Stimulated activated CD4-positive, alpha-beta T cell treated with anti-CD3 and anti-CD28 coated beads, Interleukin-4, amount 100 ng/mL, for 1 hour (primary cell): ENCODE measurements at regions not wholly inside any gene's neighbourhood (a gene's known extent, or its start where the extent isn't known, plus 50 kb on each side); places are given as distances from the start of the nearest gene placed in this dataset.
"Not testable (repeated sequence)": the region's sequence is repeated elsewhere in the genome, so short reads cannot be mapped to it uniquely, and the experiment has no call there.

Experiments
- DNase-seq: peaks from one replicate; pipeline ENCODE4 v3.0.0-alpha.2; 2020

GRCh38 chr9:65414249-65414648 is 129.2 kb upstream of the FOXD4L5 start:
- DNase-seq = not testable (repeated sequence)

DNA sequence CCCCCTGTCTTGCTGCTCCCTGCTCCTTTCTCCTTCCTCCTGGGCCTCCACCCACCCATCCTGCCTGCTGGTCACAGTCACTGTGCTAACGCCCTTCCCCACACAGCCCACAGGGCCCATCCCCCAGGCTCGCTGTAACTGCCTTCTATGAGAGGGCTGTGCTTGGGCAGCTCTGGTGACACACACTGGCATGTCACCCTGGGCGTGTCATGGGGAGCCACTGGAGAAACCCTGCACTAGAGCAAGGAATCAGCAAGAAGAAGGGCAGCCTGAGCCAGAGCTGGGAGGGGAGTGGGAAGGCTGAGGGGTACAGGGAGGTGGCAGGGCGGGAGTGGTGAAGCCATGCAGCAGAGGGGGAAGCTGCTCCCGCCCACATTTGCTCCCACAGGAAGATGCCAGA is 128.4 kb upstream of the FOXD4L5 start:
- not testable (repeated sequence) for DNase-seq

DNA sequence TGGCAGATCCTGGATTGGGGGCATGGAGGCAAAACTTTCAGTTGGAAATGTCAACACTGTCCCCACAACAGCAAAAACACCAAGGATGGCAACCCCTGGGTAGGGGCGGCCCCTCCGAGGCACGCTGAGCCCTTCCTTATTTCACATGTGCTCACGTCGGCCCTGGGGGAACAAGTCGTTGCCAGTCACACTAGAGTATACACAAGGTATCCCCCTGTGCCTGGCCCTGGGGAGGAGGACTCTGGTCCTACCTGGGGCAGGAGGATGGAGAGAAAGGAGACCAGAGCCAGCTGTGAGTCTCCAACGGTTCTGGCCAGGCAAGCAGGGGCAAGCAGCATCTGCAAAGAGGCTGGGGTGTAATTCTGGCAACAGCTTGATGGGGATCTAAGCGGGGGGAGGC is 126.9 kb upstream of the FOXD4L5 start:
- DNase-seq = no peak

- no peak for DNase-seq
Observed at GRCh38 chr9:65411336-65411735, 126.3 kb upstream of the FOXD4L5 start.

DNA sequence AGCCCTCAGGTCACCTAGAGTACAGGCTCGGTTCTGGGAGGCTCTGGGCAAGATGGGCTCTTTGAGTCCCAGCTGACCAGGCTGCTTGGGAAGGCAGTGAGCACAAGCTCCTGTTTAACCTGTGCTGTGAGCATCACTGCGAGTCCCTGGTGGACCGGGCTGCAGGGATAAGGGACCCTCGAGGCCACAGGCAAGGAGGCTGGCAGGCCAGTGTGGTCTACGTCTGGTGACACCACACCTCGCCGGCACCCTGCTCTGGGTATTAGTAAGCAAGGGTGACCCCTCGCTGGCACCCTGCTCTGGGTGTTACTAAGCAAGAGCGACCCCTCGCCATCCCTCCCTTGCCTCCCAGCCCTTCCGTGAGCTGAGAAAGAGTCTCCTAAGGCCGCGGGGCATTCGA is 125.9 kb upstream of the FOXD4L5 start:
- no peak for DNase-seq

- DNase-seq = no peak
Observed at GRCh38 chr9:65409471-65409980, 124.5 kb upstream of the FOXD4L5 start.

DNA sequence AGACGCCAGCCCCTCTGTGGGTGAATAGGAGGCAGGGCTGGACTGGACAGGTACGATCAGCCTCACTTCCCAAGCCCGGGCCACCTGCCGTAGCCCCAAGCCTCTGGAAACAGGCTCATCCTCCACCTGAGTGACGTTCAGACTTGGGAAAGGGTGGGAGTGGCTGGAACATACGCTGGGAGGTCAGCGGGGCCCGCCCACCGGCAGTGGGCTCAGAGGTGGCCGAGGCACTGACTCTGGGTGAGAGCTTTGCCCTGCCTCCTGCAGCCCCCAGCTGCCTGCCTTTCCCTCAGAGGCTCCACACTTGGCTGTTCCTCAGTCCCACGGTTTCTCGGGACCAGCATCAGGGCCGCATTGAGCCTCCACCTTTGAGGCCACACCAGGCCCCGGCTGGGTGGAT is 123.8 kb upstream of the FOXD4L5 start:
- DNase-seq = not testable (repeated sequence)

GRCh38 chr9:65406625-65407024 is 121.6 kb upstream of the FOXD4L5 start:
- not testable (repeated sequence) for DNase-seq

- DNase-seq = not testable (repeated sequence)
Observed at GRCh38 chr9:65405766-65406165, 120.8 kb upstream of the FOXD4L5 start.

- DNase-seq = no peak
Observed at GRCh38 chr9:65405253-65405652, 120.2 kb upstream of the FOXD4L5 start.

- no peak for DNase-seq
Observed at GRCh38 chr9:65404232-65405006, 119.4 kb upstream of the FOXD4L5 start.

DNA sequence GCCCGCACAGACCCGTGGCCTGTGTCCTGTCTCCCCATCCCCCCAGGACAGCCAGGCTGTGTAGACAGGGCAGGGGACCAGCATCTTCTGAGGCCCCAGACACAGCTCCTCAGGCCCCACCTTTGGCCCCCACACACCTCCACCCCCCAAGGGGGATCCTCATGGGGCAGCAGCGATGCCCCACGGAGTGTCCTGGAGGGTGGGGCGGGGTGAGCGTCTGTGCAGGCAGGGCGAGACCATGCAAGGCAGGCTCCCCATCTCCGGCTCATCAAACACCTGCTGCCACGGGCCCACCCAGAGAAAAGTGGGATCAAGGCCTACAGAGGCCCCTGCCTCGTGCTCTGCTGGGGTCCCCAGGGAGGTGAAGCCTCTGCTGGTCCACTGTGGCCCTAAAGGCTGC is 118.7 kb upstream of the FOXD4L5 start:
- DNase-seq = no peak

DNA sequence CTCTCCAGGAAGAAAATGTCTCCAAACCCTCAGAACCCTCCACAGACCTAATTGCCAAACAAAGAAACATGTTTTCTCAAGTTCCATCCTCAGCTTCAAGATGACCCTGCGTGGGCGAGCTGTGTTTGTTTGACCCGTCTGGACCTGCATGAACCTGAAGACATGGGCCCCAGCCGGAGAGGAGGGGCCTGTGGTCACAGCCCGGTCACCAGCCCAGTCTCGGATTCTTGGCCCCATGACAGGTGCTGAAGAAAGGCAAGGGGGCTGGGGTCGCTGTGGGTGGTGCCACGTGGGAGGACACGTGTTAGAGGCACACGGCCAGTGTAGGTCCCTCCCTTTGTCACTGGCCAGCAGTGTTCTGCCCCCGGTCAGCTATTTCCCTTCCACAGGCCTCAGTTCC is 118.1 kb upstream of the FOXD4L5 start:
- not testable (repeated sequence) for DNase-seq

- DNase-seq = not testable (repeated sequence)
Observed at GRCh38 chr9:65402206-65402870, 117.3 kb upstream of the FOXD4L5 start.

- not testable (repeated sequence) for DNase-seq
Observed at GRCh38 chr9:65401456-65402045, 116.5 kb upstream of the FOXD4L5 start.

GRCh38 chr9:65400886-65401285 is 115.9 kb upstream of the FOXD4L5 start:
- DNase-seq = no peak

- not testable (repeated sequence) for DNase-seq
Observed at GRCh38 chr9:65397763-65398719, 113.0 kb upstream of the FOXD4L5 start.

- not testable (repeated sequence) for DNase-seq
Observed at GRCh38 chr9:65397226-65397625, 112.2 kb upstream of the FOXD4L5 start.

GRCh38 chr9:65396601-65397000 is 111.6 kb upstream of the FOXD4L5 start:
- not testable (repeated sequence) for DNase-seq

GRCh38 chr9:65395789-65396188 is 110.8 kb upstream of the FOXD4L5 start:
- not testable (repeated sequence) for DNase-seq

- not testable (repeated sequence) for DNase-seq
Observed at GRCh38 chr9:65395121-65395520, 110.1 kb upstream of the FOXD4L5 start.

- DNase-seq = not testable (repeated sequence)
Observed at GRCh38 chr9:65393111-65393810, 108.3 kb upstream of the FOXD4L5 start.
